Testis (tissue), 2 donors: ENCODE measurements at regions not wholly inside any gene's neighbourhood (a gene's known extent, or its start where the extent isn't known, plus 50 kb on each side); places are given as distances from the start of the nearest gene placed in this dataset.

ENCODE experiments used
- CTCF ChIP-seq, 3 experiments: fragments of 450-650 bp in 2 of 3; fragments of 200-600 bp in 1 of 3; sonication (generic) in 1 of 3; IDR thresholded peaks; one replicate each; pipeline ENCODE4 v1.5.1; 2016 to 2019; ENCODE audit warnings: antibody characterized with exemption in 3 of 3, mild to moderate bottlenecking in 2 of 3, moderate library complexity in 1 of 3
- POLR2A ChIP-seq: fragments of 450-650 bp; IDR thresholded peaks from one replicate; pipeline ENCODE4 v1.6.1; 2017; ENCODE audit warnings: antibody characterized with exemption, mild to moderate bottlenecking, moderate library complexity

DNA sequence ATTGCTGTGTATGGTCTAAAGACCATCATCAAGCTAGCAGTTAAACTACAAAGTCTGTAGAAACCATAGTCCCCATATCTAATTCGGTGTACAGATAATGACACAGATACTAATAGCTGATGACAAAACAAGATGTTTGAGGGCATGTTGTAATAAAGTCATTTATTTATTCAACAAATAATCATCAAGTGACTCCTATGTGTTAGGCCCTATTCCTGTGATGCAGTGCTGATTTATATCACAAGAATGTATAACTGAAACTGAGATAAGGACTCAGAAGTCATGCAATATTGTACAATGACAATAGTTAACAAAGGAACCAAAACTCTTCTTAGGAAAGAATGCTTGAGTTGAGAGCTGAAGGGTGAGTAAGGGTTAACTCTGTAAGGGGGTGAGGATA lies 315.0 kb upstream of the NR3C2 start:
- no peak for TF ChIP-seq CTCF (IDR thresholded peaks at IDR 0.05)
- TF ChIP-seq POLR2A = no peak
